ENCODE measurements at regions not wholly inside any gene's neighbourhood (a gene's known extent, or its start where the extent isn't known, plus 50 kb on each side); places are given as distances from the start of the nearest gene placed in this dataset.

DNA sequence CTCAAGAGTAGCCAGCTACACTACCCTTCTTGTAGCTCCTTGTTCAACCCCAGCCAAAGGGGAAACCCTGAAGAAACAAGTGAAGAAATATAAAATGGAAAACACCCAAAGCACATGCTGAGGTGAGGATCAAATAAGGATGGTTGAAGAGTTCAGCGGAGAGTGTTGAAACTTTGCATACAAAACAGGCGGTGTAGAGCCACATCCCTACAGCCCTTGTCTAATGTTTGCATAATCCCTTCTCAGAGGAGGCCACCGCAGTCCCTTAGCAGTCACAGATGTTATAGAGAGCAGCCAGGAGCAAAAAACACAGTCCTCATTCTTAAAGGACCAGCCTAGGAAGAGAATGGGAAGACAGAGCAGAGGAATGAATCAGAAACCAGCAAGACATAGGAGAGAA, 350.7 kb upstream of the SASH1 start:
- TF ChIP-seq, protein P1, sequence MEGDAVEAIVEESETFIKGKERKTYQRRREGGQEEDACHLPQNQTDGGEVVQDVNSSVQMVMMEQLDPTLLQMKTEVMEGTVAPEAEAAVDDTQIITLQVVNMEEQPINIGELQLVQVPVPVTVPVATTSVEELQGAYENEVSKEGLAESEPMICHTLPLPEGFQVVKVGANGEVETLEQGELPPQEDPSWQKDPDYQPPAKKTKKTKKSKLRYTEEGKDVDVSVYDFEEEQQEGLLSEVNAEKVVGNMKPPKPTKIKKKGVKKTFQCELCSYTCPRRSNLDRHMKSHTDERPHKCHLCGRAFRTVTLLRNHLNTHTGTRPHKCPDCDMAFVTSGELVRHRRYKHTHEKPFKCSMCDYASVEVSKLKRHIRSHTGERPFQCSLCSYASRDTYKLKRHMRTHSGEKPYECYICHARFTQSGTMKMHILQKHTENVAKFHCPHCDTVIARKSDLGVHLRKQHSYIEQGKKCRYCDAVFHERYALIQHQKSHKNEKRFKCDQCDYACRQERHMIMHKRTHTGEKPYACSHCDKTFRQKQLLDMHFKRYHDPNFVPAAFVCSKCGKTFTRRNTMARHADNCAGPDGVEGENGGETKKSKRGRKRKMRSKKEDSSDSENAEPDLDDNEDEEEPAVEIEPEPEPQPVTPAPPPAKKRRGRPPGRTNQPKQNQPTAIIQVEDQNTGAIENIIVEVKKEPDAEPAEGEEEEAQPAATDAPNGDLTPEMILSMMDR (IDR thresholded peaks at IDR 0.05): no peak
- TF ChIP-seq EP300 (IDR thresholded peaks at IDR 0.05) (no peak), POLR2A (IDR thresholded peaks at IDR 0.05) (no peak)

Data from tibial nerve (tissue), 4 donors.